Lower leg skin (tissue), 4 donors: ENCODE measurements at regions not wholly inside any gene's neighbourhood (a gene's known extent, or its start where the extent isn't known, plus 50 kb on each side); places are given as distances from the start of the nearest gene placed in this dataset.

Experiments used
- DNase-seq, 2 donors: peaks; one replicate each; pipeline ENCODE4 v3.0.0-alpha.2; 2019; ENCODE audit warnings: low spot score in 2 of 2
- H3K4me3 ChIP-seq: fragments of 200-600 bp; sonication (generic); 2 replicates; pipeline ENCODE4 v1.5.1; 2017; ENCODE audit warnings: mild to moderate bottlenecking, low read depth; ENCODE audit not compliant: poor library complexity, severe bottlenecking
- POLR2A ChIP-seq, 2 donors: fragments of 450-650 bp; IDR thresholded peaks; one replicate each; pipeline ENCODE4 v1.6.1; 2016 to 2017; ENCODE audit warnings: antibody characterized with exemption in 2 of 2, mild to moderate bottlenecking in 1 of 2, moderate library complexity in 1 of 2
- WGBS, 2 donors: methylation state at CpG; one replicate each; pipeline ENCODE4 v1.1.5; 2018; 5-methylcytosine and 5-hydroxymethylcytosine counted together
- intact Hi-C: fragments of 100-400 bp; cut with DNase I; formaldehyde crosslinking; loops from one replicate; pipeline ENCODE4 v1.15.0; 2023; ENCODE audit warnings: low total_unique reads
- TF ChIP-seq, protein P1 (sequence below), 3 donors: fragments of 450-650 bp; IDR thresholded peaks; one replicate each; pipeline ENCODE4 v1.5.1; 2016; ENCODE audit warnings: antibody characterized with exemption in 3 of 3, mild to moderate bottlenecking in 3 of 3, moderate library complexity in 2 of 3

DNA sequence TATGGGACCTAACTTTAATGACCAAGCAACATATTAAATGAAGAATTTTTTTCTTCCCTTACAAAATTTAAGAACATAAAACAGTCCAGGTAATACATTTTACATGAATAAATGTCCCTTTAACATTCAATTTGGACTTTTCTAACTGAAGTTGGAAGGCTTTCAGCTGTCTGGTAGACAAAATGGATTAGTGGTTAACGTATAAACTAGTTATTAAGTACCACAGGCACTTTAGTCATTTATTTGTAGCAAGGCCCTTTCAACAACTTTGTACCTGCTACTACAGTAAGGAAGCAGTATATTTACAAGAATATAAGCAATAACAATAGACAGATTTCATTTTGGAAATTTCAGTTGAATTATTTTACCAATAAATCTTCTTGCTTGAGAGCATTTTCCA lies 152.5 kb upstream of the TENT5D start:
- no peak overlapping the region for H3K4me3 ChIP-seq
- DNase-seq, result no peak
- 44 to 52% methylated on average over 1 of the region's 1 CpG for WGBS, 2 donors
- TF ChIP-seq, protein P1, sequence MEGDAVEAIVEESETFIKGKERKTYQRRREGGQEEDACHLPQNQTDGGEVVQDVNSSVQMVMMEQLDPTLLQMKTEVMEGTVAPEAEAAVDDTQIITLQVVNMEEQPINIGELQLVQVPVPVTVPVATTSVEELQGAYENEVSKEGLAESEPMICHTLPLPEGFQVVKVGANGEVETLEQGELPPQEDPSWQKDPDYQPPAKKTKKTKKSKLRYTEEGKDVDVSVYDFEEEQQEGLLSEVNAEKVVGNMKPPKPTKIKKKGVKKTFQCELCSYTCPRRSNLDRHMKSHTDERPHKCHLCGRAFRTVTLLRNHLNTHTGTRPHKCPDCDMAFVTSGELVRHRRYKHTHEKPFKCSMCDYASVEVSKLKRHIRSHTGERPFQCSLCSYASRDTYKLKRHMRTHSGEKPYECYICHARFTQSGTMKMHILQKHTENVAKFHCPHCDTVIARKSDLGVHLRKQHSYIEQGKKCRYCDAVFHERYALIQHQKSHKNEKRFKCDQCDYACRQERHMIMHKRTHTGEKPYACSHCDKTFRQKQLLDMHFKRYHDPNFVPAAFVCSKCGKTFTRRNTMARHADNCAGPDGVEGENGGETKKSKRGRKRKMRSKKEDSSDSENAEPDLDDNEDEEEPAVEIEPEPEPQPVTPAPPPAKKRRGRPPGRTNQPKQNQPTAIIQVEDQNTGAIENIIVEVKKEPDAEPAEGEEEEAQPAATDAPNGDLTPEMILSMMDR (IDR thresholded peaks at IDR 0.05), result no peak
- TF ChIP-seq POLR2A (IDR thresholded peaks at IDR 0.05), result no peak
- intact Hi-C loops, result no loop called here

DNA sequence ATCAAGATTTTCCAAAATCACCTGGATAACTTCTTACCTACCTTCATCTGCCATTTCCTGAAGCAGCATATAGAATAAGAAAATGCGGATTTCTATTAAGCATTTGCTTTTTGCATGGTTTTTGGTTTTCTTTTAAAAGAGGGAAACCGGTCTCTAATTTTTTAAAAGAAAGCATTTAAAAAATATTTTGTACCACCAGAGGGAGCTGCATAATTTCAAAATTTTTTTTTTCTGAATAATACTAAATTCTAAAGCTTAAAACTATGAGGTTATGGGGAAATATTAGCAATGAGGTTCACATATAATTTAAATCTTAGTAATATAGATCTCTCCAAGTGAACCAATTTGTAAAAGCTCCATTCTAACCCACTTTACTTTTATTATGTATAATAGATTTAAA lies 137.7 kb upstream of the TENT5D start:
- WGBS, 2 donors, result 53 to 65% methylated on average over 2 of the region's 2 CpGs
- TF ChIP-seq, protein P1 (IDR thresholded peaks at IDR 0.05), result no peak
- no peak for TF ChIP-seq POLR2A (IDR thresholded peaks at IDR 0.05)
- intact Hi-C loops, result no loop called here
- no peak for DNase-seq
- no peak overlapping the region for H3K4me3 ChIP-seq

DNA sequence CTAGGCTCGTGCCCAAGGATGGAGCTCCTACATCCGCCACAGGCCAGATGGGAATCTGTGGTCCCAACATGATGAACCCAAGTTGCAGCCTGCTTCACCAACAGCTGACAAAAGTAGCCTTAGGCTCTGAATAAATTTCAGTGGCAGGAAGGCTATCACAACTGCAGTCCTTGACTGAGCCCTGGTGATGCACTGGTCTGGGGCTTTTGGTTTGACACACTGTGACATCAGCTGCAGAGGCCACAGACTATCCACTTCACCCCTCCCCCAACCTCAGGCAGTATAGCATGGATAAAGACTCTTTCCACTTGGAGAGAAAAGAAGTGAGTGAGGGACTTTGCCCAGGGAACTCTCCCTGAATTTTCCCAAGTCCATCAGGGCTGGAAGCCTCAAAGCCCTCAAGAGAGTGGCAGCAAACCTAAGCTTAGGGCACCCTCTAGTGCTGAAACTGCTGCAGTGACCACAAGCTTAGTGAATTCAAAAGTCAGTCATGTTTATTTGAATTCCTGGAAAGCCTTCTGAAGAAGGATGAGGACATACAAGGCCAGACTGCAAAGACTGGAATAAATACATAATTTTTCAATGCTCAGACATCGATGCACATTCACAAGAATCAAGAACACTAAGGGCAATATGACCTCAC lies 135.0 kb upstream of the TENT5D start:
- intact Hi-C loops, result no loop called here
- no peak overlapping the region for H3K4me3 ChIP-seq
- DNase-seq, result no peak
- WGBS, 2 donors, result 29 to 56% methylated on average over 1 to 3 of the region's 3 CpGs
- TF ChIP-seq, protein P1 (IDR thresholded peaks at IDR 0.05), result no peak
- TF ChIP-seq POLR2A (IDR thresholded peaks at IDR 0.05), result no peak

DNA sequence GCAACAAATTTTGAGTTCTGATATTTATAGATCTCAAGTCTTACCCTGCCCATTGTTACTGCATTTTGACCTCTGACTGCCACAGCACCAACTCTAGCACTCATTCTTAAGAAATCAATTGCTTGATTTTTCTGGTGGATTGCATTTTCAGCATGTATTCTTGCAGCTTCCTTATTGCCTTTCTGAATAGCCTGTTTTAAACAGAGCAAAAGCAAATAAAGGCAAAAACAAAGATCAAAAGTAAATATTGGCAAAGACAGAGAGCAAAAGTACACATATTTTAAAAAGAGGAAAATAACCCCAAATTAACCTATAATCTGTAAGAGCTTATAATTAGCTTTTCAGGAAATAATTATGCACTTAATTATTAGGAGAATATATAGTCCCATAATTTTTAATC lies 129.4 kb upstream of the TENT5D start:
- intact Hi-C loops, result no loop called here
- TF ChIP-seq, protein P1 (IDR thresholded peaks at IDR 0.05), result no peak
- TF ChIP-seq POLR2A (IDR thresholded peaks at IDR 0.05), result no peak
- H3K4me3 ChIP-seq, result no peak overlapping the region
- DNase-seq, result no peak

DNA sequence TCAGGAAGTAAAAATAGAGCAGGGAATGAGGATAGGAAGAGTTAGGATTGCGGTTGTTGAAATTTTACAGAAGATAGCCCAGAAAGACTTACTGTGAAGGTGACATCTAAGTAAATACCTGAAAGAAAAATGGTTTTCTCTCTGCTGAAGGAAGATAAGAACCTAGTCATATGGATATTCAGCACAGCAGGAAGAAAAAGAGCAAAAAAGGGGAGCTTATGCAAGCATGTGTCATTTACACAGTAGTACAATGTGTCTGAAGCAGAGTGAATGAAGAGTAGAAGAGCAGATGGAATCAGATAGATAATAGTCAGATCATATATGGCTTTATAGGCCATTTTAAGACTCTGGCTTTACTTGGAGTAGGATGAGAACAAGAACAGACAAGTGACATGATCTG lies 126.9 kb upstream of the TENT5D start:
- intact Hi-C loops, result no loop called here
- no peak for DNase-seq
- TF ChIP-seq, protein P1 (IDR thresholded peaks at IDR 0.05), result no peak
- no peak for TF ChIP-seq POLR2A (IDR thresholded peaks at IDR 0.05)
- WGBS, 2 donors, result 88 to 97% methylated on average over 1 of the region's 1 CpG
- no peak overlapping the region for H3K4me3 ChIP-seq

DNA sequence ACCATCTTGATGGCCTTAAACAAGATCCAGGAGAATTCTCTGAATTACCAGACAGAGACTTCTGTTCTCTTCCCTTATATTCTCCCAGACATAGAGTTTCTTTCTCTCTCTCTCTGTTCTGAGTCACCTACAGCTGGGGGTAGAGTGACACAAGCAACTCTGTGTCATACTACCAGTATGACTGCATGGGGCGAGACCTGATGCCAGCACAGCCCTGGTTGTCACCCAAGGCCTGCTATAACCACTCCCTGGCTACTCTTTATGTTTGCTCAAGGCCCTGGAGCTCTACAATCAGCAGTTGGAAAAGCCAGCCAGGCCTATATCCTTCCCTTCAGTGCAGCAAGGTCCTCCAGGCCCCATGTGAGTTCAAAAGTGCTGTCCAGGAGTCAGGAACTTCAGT lies 114.2 kb upstream of the TENT5D start:
- TF ChIP-seq, protein P1 (IDR thresholded peaks at IDR 0.05), result no peak
- no peak for TF ChIP-seq POLR2A (IDR thresholded peaks at IDR 0.05)
- WGBS, 2 donors, result 42 to 78% methylated on average over 1 of the region's 1 CpG
- no peak for DNase-seq
- intact Hi-C loops, result no loop called here
- no peak overlapping the region for H3K4me3 ChIP-seq
